DOHH2 (cell line): ENCODE measurements at regions not wholly inside any gene's neighbourhood (a gene's known extent, or its start where the extent isn't known, plus 50 kb on each side); places are given as distances from the start of the nearest gene placed in this dataset.

Source experiments
- EZH2phosphoT487 ChIP-seq: fragments of 200-600 bp; sonication (generic); IDR thresholded peaks from 2 replicates; pipeline ENCODE4 v1.6.1; 2017; ENCODE audit warnings: borderline replicate concordance, mild to moderate bottlenecking, antibody characterized with exemption, low read length, moderate library complexity, mixed read lengths
- TF ChIP-seq, protein P1 (sequence below): fragments of 200-600 bp; sonication (generic); IDR thresholded peaks from one replicate; pipeline ENCODE4 v1.5.1; 2014; ENCODE audit warnings: antibody characterized with exemption, mild to moderate bottlenecking, low read depth, low read length; ENCODE audit not compliant: poor library complexity, severe bottlenecking

DNA sequence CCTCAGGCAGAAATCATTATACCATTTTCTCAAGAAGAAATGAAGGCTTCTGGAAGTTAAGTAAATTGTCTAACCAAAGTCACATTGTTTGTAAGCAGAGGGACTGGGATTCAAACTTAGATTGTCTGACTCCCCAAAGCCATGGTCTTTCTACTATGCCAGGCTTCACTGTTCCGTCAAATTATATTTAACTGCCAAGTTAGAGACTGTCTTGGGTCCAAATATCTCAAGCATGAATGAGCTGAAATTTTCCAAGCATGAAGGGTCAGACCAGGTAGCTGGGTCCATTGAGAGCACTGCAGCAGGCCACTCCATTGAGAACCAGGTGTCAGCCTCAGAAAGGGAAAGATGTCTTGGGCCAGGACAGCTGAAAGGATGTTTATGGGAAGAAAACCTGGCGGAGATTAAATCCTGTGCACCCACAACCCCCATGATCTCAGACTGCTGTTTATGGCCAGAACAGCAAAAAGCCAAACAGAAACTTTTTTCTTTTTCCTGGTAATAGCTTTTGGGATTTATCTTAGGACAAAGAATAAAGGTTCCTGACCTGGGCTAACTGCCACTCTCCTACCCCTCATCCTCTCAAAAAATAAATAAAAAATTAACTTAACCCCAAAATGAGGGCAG is 612.3 kb downstream of the INSC start:
- TF ChIP-seq, protein P1, sequence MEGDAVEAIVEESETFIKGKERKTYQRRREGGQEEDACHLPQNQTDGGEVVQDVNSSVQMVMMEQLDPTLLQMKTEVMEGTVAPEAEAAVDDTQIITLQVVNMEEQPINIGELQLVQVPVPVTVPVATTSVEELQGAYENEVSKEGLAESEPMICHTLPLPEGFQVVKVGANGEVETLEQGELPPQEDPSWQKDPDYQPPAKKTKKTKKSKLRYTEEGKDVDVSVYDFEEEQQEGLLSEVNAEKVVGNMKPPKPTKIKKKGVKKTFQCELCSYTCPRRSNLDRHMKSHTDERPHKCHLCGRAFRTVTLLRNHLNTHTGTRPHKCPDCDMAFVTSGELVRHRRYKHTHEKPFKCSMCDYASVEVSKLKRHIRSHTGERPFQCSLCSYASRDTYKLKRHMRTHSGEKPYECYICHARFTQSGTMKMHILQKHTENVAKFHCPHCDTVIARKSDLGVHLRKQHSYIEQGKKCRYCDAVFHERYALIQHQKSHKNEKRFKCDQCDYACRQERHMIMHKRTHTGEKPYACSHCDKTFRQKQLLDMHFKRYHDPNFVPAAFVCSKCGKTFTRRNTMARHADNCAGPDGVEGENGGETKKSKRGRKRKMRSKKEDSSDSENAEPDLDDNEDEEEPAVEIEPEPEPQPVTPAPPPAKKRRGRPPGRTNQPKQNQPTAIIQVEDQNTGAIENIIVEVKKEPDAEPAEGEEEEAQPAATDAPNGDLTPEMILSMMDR = no peak
- no peak for TF ChIP-seq EZH2phosphoT487
